Loucy (cell line): ENCODE measurements at regions not wholly inside any gene's neighbourhood (a gene's known extent, or its start where the extent isn't known, plus 50 kb on each side); places are given as distances from the start of the nearest gene placed in this dataset.

Experiments used
- H2AFZ ChIP-seq: fragments of 200-600 bp; sonication (generic); 2 replicates; pipeline ENCODE4 v1.6.0; 2016; ENCODE audit warnings: antibody characterized with exemption, mild to moderate bottlenecking, low read length, moderate library complexity
- H3F3A ChIP-seq: fragments of 200-600 bp; 2 replicates; pipeline ENCODE4 v1.6.0; 2016; ENCODE audit warnings: antibody characterized with exemption, low read depth, mild to moderate bottlenecking
- H3K27me3 ChIP-seq: fragments of 200-600 bp; sonication (generic); 2 replicates; pipeline ENCODE4 v1.6.1; 2014; ENCODE audit warnings: low read length, mild to moderate bottlenecking; ENCODE audit not compliant: insufficient read depth, poor library complexity, severe bottlenecking
- H3K36me3 ChIP-seq: fragments of 200-600 bp; sonication (generic); 2 replicates; pipeline ENCODE4 v1.6.1; 2016; ENCODE audit warnings: low read length; ENCODE audit not compliant: insufficient read depth
- H3K4me1 ChIP-seq: fragments of 200-600 bp; sonication (generic); 2 replicates; pipeline ENCODE4 v1.5.1; 2014; ENCODE audit warnings: low read length, mild to moderate bottlenecking; ENCODE audit not compliant: insufficient read depth, poor library complexity, severe bottlenecking
- H3K4me2 ChIP-seq: fragments of 200-600 bp; sonication (generic); 2 replicates; pipeline ENCODE4 v1.6.0; 2014; ENCODE audit warnings: antibody characterized with exemption, low read length, low read depth, mild to moderate bottlenecking; ENCODE audit not compliant: poor library complexity, severe bottlenecking
- H3K4me3 ChIP-seq: fragments of 200-600 bp; sonication (generic); 2 replicates; pipeline ENCODE4 v1.5.1; 2014; ENCODE audit warnings: low read length, mild to moderate bottlenecking, mixed read lengths; ENCODE audit not compliant: poor library complexity, severe bottlenecking
- H3K79me2 ChIP-seq: fragments of 200-600 bp; sonication (generic); 2 replicates; pipeline ENCODE4 v1.6.1; 2014; ENCODE audit warnings: low read length; ENCODE audit not compliant: insufficient read depth
- H3K9ac ChIP-seq: fragments of 200-600 bp; sonication (generic); 2 replicates; pipeline ENCODE4 v1.6.0; 2014; ENCODE audit warnings: mild to moderate bottlenecking, low read depth, low read length, moderate library complexity; ENCODE audit not compliant: poor library complexity, severe bottlenecking
- H3K9me2 ChIP-seq: fragments of 200-600 bp; sonication (generic); replicated peaks from 2 replicates; pipeline ENCODE4 v1.6.1; 2016; ENCODE audit warnings: low read depth, low read length, mixed read lengths
- H3K9me3 ChIP-seq: fragments of 200-600 bp; sonication (generic); 2 replicates; pipeline ENCODE4 v1.6.1; 2014; ENCODE audit warnings: mild to moderate bottlenecking, antibody characterized with exemption, low read length, low read depth; ENCODE audit not compliant: insufficient read depth
- H4K20me1 ChIP-seq: fragments of 200-600 bp; sonication (generic); 2 replicates; pipeline ENCODE4 v1.6.0; 2014; ENCODE audit warnings: antibody characterized with exemption, low read length, mild to moderate bottlenecking; ENCODE audit not compliant: insufficient read depth, poor library complexity, severe bottlenecking
- CTCF ChIP-seq: fragments of 200-600 bp; sonication (generic); conservative IDR thresholded peaks from 2 replicates; pipeline ENCODE4 v1.5.1; 2014; ENCODE audit warnings: mild to moderate bottlenecking, antibody characterized with exemption, low read length
- EZH2phosphoT487 ChIP-seq: fragments of 200-600 bp; IDR thresholded peaks from 2 replicates; pipeline ENCODE4 v1.6.1; 2018; ENCODE audit warnings: antibody characterized with exemption, mild to moderate bottlenecking, moderate library complexity, borderline replicate concordance

GRCh38 chr6:4388675-4389074 lies 253.3 kb upstream of the ECI2 start:
- Histone ChIP-seq H3K79me2 (no peaks in the 10 kb centered on the region), H3K27me3 (no peaks in the 10 kb centered on the region), H3K4me3 (no peak overlapping the region), H4K20me1 (no peaks in the 10 kb centered on the region), H3K9me2 (no peaks in the 10 kb centered on the region), H3K9ac (no peak overlapping the region), H3K36me3 (no peaks in the 10 kb centered on the region), H3F3A (no peaks in the 10 kb centered on the region), H2AFZ (no peak overlapping the region), H3K9me3 (peaks cover 5% of the 10 kb centered on the region; the same call in 1 of the 2 replicates), H3K4me1 (no peaks in the 10 kb centered on the region), H3K4me2 (no peak overlapping the region)
- no peak for TF ChIP-seq EZH2phosphoT487
- TF ChIP-seq CTCF = no peak

GRCh38 chr6:4384656-4385055 lies 249.3 kb upstream of the ECI2 start:
- H3K4me3 ChIP-seq = no peak overlapping the region
- H3K9ac ChIP-seq = no peak overlapping the region
- TF ChIP-seq EZH2phosphoT487 = no peak
- no peak for TF ChIP-seq CTCF
- H3K4me2 ChIP-seq = no peak overlapping the region
- no peaks in the 10 kb centered on the region for H3K27me3 ChIP-seq
- H4K20me1 ChIP-seq = no peaks in the 10 kb centered on the region
- H3K36me3 ChIP-seq = no peaks in the 10 kb centered on the region
- H3K9me2 ChIP-seq = no peaks in the 10 kb centered on the region
- no peak overlapping the region for H2AFZ ChIP-seq
- peaks cover 5% of the 10 kb centered on the region; the same call in 1 of the 2 replicates for H3K9me3 ChIP-seq
- no peaks in the 10 kb centered on the region for H3K79me2 ChIP-seq
- H3F3A ChIP-seq = no peaks in the 10 kb centered on the region
- no peaks in the 10 kb centered on the region for H3K4me1 ChIP-seq

- Histone ChIP-seq H3K9me3 (peaks cover 5% of the 10 kb centered on the region; the same call in 1 of the 2 replicates), H3K4me1 (no peaks in the 10 kb centered on the region), H3K4me2 (no peak overlapping the region), H3F3A (no peaks in the 10 kb centered on the region), H3K79me2 (no peaks in the 10 kb centered on the region), H3K27me3 (no peaks in the 10 kb centered on the region), H3K9me2 (no peaks in the 10 kb centered on the region), H3K36me3 (no peaks in the 10 kb centered on the region), H3K9ac (no peak overlapping the region), H3K4me3 (no peak overlapping the region), H4K20me1 (no peaks in the 10 kb centered on the region), H2AFZ (no peak overlapping the region)
- TF ChIP-seq EZH2phosphoT487 = no peak
- TF ChIP-seq CTCF = no peak
Measured at GRCh38 chr6:4383910-4384638, 248.7 kb upstream of the ECI2 start.
